ENCODE measurements at regions not wholly inside any gene's neighbourhood (a gene's known extent, or its start where the extent isn't known, plus 50 kb on each side); places are given as distances from the start of the nearest gene placed in this dataset.

DNA sequence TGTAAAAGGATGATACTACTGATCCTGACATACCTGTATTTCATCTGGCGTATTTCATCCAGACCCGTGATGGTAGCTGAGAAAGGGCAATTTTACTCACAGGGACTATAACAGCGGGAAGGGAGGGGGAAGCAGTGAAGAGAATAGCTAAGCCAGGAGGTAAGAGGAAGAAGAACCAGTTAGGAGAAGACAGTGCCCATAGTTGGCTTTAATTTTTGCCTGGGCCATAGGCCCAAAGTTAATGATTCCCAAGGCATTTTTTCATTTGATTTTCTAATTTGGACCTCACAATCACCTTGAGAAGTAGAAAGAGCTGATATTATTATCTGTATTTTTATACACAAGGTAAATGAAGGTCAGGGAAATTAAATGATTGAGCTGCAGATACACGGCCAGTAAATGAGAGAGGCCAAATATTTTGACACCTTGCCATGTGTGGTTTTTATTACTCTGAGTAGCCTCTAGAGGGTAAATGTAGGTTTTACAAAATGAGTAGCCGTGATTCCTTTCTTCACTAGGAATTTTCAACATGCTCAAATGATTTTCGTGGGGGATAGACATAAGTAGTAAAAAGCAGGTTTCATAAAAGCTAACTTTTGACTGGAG is 382.2 kb downstream of the FUT8 start:
- no peaks in the 10 kb centered on the region for H3K9me3 Mint-ChIP-seq
- H3K4me3 Mint-ChIP-seq = no peak overlapping the region
- H3K27ac ChIP-seq = no peak overlapping the region
- H3K4me2 ChIP-seq = no peak overlapping the region
- no peaks in the 10 kb centered on the region for H3K36me3 ChIP-seq
- H3K27me3 Mint-ChIP-seq (ENCODE audit: insufficient read depth, low read depth) = no peaks in the 10 kb centered on the region
- H3K9ac ChIP-seq = no peak overlapping the region
- H3K9me3 ChIP-seq (ENCODE audit: low read depth) = no peaks in the 10 kb centered on the region
- H3K27ac Mint-ChIP-seq = no peak overlapping the region
- peaks cover 5% of the 10 kb centered on the region for H3F3A ChIP-seq (ENCODE audit: low read depth)
- TF ChIP-seq, protein P1, sequence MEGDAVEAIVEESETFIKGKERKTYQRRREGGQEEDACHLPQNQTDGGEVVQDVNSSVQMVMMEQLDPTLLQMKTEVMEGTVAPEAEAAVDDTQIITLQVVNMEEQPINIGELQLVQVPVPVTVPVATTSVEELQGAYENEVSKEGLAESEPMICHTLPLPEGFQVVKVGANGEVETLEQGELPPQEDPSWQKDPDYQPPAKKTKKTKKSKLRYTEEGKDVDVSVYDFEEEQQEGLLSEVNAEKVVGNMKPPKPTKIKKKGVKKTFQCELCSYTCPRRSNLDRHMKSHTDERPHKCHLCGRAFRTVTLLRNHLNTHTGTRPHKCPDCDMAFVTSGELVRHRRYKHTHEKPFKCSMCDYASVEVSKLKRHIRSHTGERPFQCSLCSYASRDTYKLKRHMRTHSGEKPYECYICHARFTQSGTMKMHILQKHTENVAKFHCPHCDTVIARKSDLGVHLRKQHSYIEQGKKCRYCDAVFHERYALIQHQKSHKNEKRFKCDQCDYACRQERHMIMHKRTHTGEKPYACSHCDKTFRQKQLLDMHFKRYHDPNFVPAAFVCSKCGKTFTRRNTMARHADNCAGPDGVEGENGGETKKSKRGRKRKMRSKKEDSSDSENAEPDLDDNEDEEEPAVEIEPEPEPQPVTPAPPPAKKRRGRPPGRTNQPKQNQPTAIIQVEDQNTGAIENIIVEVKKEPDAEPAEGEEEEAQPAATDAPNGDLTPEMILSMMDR (IDR thresholded peaks at IDR 0.05) = no peak
- TF ChIP-seq EZH2 (IDR thresholded peaks at IDR 0.05) = no peak
- no peak overlapping the region for H3K4me3 ChIP-seq
- no peaks in the 10 kb centered on the region for H3K27me3 ChIP-seq
- H2AFZ ChIP-seq (replicated peaks) = no peak overlapping the region
- H3K4me1 ChIP-seq = no peaks in the 10 kb centered on the region
- no peaks in the 10 kb centered on the region for H3K4me1 Mint-ChIP-seq
- no peaks in the 10 kb centered on the region for H3K36me3 Mint-ChIP-seq
- no peaks in the 10 kb centered on the region for H3K79me2 ChIP-seq (ENCODE audit: low read depth)
- no peaks in the 10 kb centered on the region for H4K20me1 ChIP-seq (ENCODE audit: low read depth)
- no peak for DNase-seq (ENCODE audit: low spot score)

DNA sequence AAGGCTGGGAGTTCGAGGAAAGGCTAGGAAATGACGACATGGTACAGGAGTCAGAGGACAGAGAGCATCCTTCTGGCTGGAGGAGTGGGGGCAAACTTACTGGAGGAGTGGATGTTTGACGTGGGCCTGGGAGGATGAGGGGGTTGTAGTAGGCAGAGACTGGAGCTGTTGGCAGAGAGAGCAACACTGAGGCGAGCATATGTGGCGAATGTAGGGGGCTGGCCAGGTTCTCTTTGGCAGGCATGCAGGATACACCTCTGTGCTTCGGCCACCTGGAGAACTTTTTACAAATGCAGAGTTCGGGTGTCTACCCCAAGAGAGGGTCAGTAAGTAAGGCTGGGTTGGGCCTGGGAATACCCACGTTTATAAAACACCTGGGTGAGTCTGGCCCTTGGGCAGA is 385.7 kb downstream of the FUT8 start:
- no peaks in the 10 kb centered on the region for H3K4me1 Mint-ChIP-seq

DNA sequence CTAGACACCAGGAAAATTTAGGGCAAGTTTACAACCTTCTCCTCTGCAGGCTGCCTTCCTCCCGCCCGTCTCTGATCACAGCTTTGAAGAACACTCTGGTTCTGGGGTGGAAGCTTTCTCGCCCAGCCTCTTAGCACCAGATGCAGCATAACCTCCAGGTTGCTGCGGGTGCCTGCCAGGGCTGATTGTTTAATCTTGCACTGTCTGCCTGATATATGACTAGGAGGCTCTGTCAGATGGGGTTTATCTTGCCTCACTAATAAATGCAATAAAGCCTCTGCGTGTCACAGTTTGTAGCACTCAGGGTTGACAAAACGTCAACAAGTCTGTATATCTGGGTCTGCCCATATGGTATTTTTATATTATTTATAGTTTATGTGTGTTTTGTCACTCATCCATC is 388.2 kb downstream of the FUT8 start:
- Mint-ChIP-seq H3K27me3 (ENCODE audit: insufficient read depth, low read depth) (no peaks in the 10 kb centered on the region), H3K4me1 (no peaks in the 10 kb centered on the region), H3K4me3 (no peak overlapping the region), H3K36me3 (no peaks in the 10 kb centered on the region), H3K27ac (no peak overlapping the region), H3K9me3 (no peaks in the 10 kb centered on the region)
- H4K20me1 ChIP-seq (ENCODE audit: low read depth) = no peaks in the 10 kb centered on the region
- no peak overlapping the region for H2AFZ ChIP-seq (replicated peaks)
- H3K36me3 ChIP-seq = no peaks in the 10 kb centered on the region
- H3K4me3 ChIP-seq = no peak overlapping the region
- no peak for DNase-seq (ENCODE audit: low spot score)
- H3K9ac ChIP-seq = no peak overlapping the region
- H3K27me3 ChIP-seq = no peaks in the 10 kb centered on the region
- no peak overlapping the region for H3K27ac ChIP-seq
- H3K4me2 ChIP-seq = no peak overlapping the region
- no peaks in the 10 kb centered on the region for H3F3A ChIP-seq (ENCODE audit: low read depth)
- no peaks in the 10 kb centered on the region for H3K79me2 ChIP-seq (ENCODE audit: low read depth)
- TF ChIP-seq EZH2 (IDR thresholded peaks at IDR 0.05) (no peak), EZH2phosphoT487 (IDR thresholded peaks at IDR 0.05) (no peak)
- TF ChIP-seq, protein P1 (IDR thresholded peaks at IDR 0.05) = no peak
- H3K9me3 ChIP-seq (ENCODE audit: low read depth) = no peaks in the 10 kb centered on the region
- H3K4me1 ChIP-seq = no peaks in the 10 kb centered on the region

More for the DNA sequence above, 385.7 kb downstream of the FUT8 start:
- H3K79me2 ChIP-seq (ENCODE audit: low read depth) = no peaks in the 10 kb centered on the region
- no peak overlapping the region for H3K27ac ChIP-seq
- H3K27ac Mint-ChIP-seq = no peak overlapping the region
- H3F3A ChIP-seq (ENCODE audit: low read depth) = no peaks in the 10 kb centered on the region
- H3K36me3 ChIP-seq = no peaks in the 10 kb centered on the region
- no peaks in the 10 kb centered on the region for H3K9me3 ChIP-seq (ENCODE audit: low read depth)
- no peak overlapping the region for H3K9ac ChIP-seq
- no peak overlapping the region for H2AFZ ChIP-seq (replicated peaks)
- no peak overlapping the region for H3K4me2 ChIP-seq
- H3K27me3 Mint-ChIP-seq (ENCODE audit: insufficient read depth, low read depth) = no peaks in the 10 kb centered on the region
- no peak overlapping the region for H3K4me3 ChIP-seq
- no peaks in the 10 kb centered on the region for H4K20me1 ChIP-seq (ENCODE audit: low read depth)
- no peaks in the 10 kb centered on the region for H3K27me3 ChIP-seq
- no peak for DNase-seq (ENCODE audit: low spot score)
- no peak for TF ChIP-seq EZH2 (IDR thresholded peaks at IDR 0.05)
- TF ChIP-seq EZH2phosphoT487 (IDR thresholded peaks at IDR 0.05) = no peak
- TF ChIP-seq, protein P1 (IDR thresholded peaks at IDR 0.05) = no peak
- no peaks in the 10 kb centered on the region for H3K36me3 Mint-ChIP-seq
- no peaks in the 10 kb centered on the region for H3K4me1 ChIP-seq
- H3K9me3 Mint-ChIP-seq = no peaks in the 10 kb centered on the region
- H3K4me3 Mint-ChIP-seq = peak overlapping the region; percentile 33

All from neural progenitor cell (in vitro differentiated cells).